ENCODE measurements at regions not wholly inside any gene's neighbourhood (a gene's known extent, or its start where the extent isn't known, plus 50 kb on each side); places are given as distances from the start of the nearest gene placed in this dataset.

DNA sequence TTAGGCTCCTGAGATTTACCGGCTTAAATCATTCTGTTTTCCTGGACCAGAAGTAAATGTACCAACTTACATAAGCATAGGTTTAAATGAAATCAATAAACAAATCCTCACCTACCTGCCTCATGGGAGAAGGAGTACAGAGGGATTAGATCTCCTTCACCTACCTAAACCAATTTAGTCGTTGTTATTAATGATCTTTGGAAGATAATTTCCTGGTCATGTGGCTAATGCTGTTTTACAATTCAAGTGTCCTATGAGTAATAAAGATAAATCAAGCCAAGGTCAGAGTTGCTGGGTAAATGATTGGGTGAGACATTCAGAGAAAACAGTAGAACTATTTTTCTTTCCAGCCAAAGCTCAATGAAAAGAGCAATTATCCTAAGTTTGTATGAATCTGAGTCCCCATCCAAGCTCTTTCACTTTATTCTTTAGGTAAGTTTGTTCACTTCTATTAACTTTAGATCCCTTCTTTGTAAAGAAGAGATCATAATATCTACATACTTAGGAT, 423.0 kb upstream of the FAM241A start:
- no peak for DNase-seq (ENCODE audit: low spot score)
- no peaks in the 10 kb centered on the region for H3K9me3 Mint-ChIP-seq
- H3K27ac Mint-ChIP-seq, result no peak overlapping the region
- intact Hi-C loops (cut with micrococcal nuclease), result no loop called here
- no peaks in the 10 kb centered on the region for H3K4me1 Mint-ChIP-seq (ENCODE audit: low read depth)
- no peaks in the 10 kb centered on the region for H3K27me3 Mint-ChIP-seq (ENCODE audit: low read depth)
- H3K36me3 Mint-ChIP-seq (ENCODE audit: low read depth), result no peaks in the 10 kb centered on the region
- H3K4me3 Mint-ChIP-seq (ENCODE audit: low read depth), result no peak overlapping the region

DNA sequence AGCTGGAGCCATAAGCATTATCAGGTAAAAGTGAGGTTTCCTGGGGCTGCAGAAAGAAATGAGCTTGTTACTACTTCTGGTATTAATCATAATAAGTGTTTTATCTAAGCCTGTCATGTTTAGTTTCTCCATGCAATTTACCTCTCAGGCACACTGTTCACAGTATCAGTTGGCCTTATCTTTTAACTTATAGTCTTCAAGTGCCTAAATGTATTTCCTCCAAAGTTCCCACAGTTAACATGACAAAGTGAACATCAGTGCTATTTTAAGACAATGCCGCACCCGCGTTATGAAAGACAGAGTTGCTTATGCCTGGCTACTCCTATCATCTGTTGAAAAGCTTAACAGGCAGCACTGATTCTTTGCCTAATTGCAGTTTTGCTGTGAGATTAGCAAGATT, 408.7 kb upstream of the FAM241A start:
- no peak overlapping the region for H3K27ac Mint-ChIP-seq
- H3K9me3 Mint-ChIP-seq, result no peaks in the 10 kb centered on the region
- DNase-seq (ENCODE audit: low spot score), result no peak
- no peaks in the 10 kb centered on the region for H3K27me3 Mint-ChIP-seq (ENCODE audit: low read depth)
- no peak overlapping the region for H3K4me3 Mint-ChIP-seq (ENCODE audit: low read depth)
- intact Hi-C loops (cut with micrococcal nuclease), result no loop called here
- no peaks in the 10 kb centered on the region for H3K4me1 Mint-ChIP-seq (ENCODE audit: low read depth)
- no peaks in the 10 kb centered on the region for H3K36me3 Mint-ChIP-seq (ENCODE audit: low read depth)

DNA sequence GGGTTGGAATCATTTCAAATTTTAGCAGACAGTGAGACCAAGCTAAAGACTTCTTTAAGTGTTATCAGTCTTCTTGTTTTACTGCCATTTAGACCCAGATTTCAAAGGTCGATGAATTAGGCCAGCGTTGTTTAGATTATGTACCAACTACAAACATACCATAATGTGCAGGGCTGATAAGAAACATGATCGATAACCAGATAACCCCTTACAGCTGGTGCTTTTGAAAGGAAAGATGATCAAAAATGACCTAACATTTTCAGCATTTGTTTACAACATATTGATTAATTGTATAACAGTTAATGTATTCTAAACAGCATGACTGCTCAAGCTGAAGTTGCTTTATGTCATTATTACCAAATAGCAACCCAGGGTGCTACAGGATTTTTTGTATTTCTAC, 400.4 kb upstream of the FAM241A start:
- no peaks in the 10 kb centered on the region for H3K4me1 Mint-ChIP-seq (ENCODE audit: low read depth)
- no peaks in the 10 kb centered on the region for H3K27me3 Mint-ChIP-seq (ENCODE audit: low read depth)
- H3K36me3 Mint-ChIP-seq (ENCODE audit: low read depth), result no peaks in the 10 kb centered on the region
- H3K4me3 Mint-ChIP-seq (ENCODE audit: low read depth), result no peak overlapping the region
- intact Hi-C loops (cut with micrococcal nuclease), result no loop called here
- no peaks in the 10 kb centered on the region for H3K9me3 Mint-ChIP-seq
- DNase-seq (ENCODE audit: low spot score), result no peak
- H3K27ac Mint-ChIP-seq, result no peak overlapping the region

DNA sequence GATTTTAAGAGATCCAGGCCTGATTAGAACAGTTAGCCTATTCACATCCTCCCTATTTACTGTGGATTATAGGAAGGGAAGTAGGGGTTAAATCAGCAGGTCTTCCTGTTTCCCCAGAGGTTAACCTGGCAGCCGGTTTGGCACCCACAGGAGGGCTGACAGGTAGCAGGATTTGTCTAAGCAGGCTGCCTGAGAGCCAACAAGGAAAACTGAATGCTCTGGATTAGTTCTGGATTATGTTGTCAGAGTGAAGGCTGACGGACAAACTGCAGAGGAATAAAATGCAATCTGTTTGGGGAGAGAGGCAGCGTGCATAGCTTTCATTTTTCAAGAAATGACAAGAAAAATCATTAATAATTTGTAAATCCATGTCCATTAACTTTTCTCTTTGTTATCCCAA, 397.1 kb upstream of the FAM241A start:
- Mint-ChIP-seq H3K9me3 (no peaks in the 10 kb centered on the region), H3K27me3 (ENCODE audit: low read depth) (no peaks in the 10 kb centered on the region), H3K27ac (no peak overlapping the region), H3K4me1 (ENCODE audit: low read depth) (no peaks in the 10 kb centered on the region), H3K36me3 (ENCODE audit: low read depth) (no peaks in the 10 kb centered on the region), H3K4me3 (ENCODE audit: low read depth) (no peak overlapping the region)
- intact Hi-C loops (cut with micrococcal nuclease), result no loop called here
- no peak for DNase-seq (ENCODE audit: low spot score)

DNA sequence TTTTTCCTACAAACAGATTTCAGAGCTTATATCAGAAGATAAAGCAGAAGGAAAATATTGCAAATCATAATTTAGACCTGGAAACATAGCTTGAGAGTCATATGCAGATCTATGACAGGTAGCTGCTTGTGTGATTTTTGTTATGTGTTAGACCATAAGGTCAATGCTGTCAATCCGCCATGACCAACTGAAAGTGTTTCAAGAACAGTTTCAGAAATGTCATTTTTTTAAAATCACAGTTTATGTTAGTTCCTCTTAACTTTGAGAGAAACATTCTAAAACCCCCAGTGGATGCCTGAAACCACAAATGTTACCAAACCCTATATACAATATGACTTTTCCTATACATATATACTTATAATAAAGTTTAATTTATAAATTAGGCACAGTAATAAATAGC, 391.3 kb upstream of the FAM241A start:
- Mint-ChIP-seq H3K27me3 (ENCODE audit: low read depth) (no peaks in the 10 kb centered on the region), H3K4me3 (ENCODE audit: low read depth) (no peak overlapping the region), H3K9me3 (no peaks in the 10 kb centered on the region), H3K27ac (no peak overlapping the region), H3K36me3 (ENCODE audit: low read depth) (no peaks in the 10 kb centered on the region), H3K4me1 (ENCODE audit: low read depth) (no peaks in the 10 kb centered on the region)
- intact Hi-C loops (cut with micrococcal nuclease), result no loop called here
- DNase-seq (ENCODE audit: low spot score), result no peak

DNA sequence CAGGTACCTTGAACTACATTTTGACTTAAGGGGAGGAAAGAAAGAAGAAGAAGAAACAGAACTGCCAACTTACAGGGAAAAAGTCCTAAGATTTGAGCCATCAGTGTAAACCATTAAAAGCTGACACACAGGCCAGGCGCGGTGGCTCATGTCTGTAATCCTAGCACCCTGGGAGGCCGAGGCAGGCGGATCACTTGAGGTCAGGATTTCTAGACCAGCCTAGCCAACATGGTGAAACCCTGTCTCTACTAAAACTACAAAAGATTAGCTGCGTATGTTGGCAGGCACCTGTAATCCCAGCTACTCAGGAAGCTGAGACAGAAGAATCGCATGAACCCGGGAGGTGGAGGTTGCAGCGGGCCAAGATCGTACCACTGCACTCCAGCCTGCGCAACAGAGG, 389.7 kb upstream of the FAM241A start:
- Mint-ChIP-seq H3K27ac (no peak overlapping the region), H3K9me3 (no peaks in the 10 kb centered on the region), H3K36me3 (ENCODE audit: low read depth) (no peaks in the 10 kb centered on the region), H3K4me3 (ENCODE audit: low read depth) (no peak overlapping the region), H3K4me1 (ENCODE audit: low read depth) (no peaks in the 10 kb centered on the region), H3K27me3 (ENCODE audit: low read depth) (no peaks in the 10 kb centered on the region)
- DNase-seq (ENCODE audit: low spot score), result no peak
- intact Hi-C loops (cut with micrococcal nuclease), result no loop called here

DNA sequence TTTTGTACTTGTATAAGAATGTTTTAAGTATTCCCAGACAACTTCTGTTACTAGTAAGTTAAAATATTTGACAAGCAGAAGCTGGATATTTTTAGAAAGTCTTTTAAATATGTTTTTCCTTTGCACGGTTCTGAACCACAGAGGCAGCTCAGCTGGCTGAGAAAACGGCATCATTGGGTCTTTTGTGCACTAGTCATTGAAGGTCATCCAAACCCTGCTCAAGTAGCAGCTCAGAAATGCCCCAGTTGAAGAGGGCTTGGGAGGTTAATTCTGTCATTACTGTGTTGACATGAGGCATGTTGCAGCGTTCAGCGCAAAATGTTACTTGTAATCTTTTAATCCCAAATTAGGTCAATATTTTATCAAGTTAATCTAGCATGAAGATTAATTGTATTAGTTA, 383.7 kb upstream of the FAM241A start:
- Mint-ChIP-seq H3K9me3 (no peaks in the 10 kb centered on the region), H3K36me3 (ENCODE audit: low read depth) (no peaks in the 10 kb centered on the region), H3K27me3 (ENCODE audit: low read depth) (no peaks in the 10 kb centered on the region), H3K27ac (no peak overlapping the region), H3K4me3 (ENCODE audit: low read depth) (no peak overlapping the region), H3K4me1 (ENCODE audit: low read depth) (no peaks in the 10 kb centered on the region)
- DNase-seq (ENCODE audit: low spot score), result no peak
- intact Hi-C loops (cut with micrococcal nuclease), result no loop called here

DNA sequence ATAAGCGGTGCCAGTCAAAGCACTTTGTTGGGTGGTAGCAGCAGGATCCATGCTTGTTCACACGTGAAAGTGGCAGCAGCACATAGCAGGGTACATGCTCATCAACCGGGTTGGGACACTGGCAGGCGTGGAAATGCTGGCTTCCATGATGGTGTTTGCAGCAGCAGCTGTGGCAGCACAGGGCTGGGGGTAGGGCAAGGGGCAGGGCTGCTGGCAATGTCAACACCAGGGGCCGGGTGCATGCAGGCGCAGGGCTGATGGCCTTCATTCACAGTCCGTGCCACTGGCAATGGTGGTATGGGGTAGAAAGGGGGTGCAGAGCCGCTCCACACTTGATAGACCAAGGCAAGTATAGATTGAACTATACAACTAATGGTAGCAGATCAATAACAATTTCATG, 374.7 kb upstream of the FAM241A start:
- DNase-seq (ENCODE audit: low spot score), result no peak
- no peak overlapping the region for H3K27ac Mint-ChIP-seq
- H3K4me1 Mint-ChIP-seq (ENCODE audit: low read depth), result no peaks in the 10 kb centered on the region
- no peaks in the 10 kb centered on the region for H3K27me3 Mint-ChIP-seq (ENCODE audit: low read depth)
- H3K36me3 Mint-ChIP-seq (ENCODE audit: low read depth), result no peaks in the 10 kb centered on the region
- no peaks in the 10 kb centered on the region for H3K9me3 Mint-ChIP-seq
- intact Hi-C loops (cut with micrococcal nuclease), result no loop called here
- no peak overlapping the region for H3K4me3 Mint-ChIP-seq (ENCODE audit: low read depth)

DNA sequence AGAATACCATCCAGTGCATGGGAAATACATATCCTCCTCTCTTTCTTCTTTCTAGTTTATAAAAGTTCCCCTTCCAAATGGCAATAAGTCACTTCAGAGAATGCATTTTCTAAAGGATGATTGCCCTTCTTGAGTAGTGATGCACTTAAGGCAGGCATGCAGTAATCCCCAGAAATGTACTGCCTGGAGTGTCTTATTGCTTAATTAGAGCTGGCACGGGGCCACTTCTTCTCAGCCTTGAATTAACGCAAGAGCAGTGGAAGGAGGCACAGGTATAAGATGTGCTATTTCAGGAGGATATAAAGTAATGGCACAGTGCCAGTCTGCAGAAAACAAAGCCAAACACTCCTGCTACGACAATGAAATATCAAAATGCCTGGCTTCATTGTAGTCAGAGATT, 371.4 kb upstream of the FAM241A start:
- intact Hi-C loops (cut with micrococcal nuclease), result no loop called here
- Mint-ChIP-seq H3K4me1 (ENCODE audit: low read depth) (no peaks in the 10 kb centered on the region), H3K27ac (no peak overlapping the region), H3K27me3 (ENCODE audit: low read depth) (no peaks in the 10 kb centered on the region), H3K4me3 (ENCODE audit: low read depth) (no peak overlapping the region), H3K9me3 (no peaks in the 10 kb centered on the region), H3K36me3 (ENCODE audit: low read depth) (no peaks in the 10 kb centered on the region)
- DNase-seq (ENCODE audit: low spot score), result no peak

DNA sequence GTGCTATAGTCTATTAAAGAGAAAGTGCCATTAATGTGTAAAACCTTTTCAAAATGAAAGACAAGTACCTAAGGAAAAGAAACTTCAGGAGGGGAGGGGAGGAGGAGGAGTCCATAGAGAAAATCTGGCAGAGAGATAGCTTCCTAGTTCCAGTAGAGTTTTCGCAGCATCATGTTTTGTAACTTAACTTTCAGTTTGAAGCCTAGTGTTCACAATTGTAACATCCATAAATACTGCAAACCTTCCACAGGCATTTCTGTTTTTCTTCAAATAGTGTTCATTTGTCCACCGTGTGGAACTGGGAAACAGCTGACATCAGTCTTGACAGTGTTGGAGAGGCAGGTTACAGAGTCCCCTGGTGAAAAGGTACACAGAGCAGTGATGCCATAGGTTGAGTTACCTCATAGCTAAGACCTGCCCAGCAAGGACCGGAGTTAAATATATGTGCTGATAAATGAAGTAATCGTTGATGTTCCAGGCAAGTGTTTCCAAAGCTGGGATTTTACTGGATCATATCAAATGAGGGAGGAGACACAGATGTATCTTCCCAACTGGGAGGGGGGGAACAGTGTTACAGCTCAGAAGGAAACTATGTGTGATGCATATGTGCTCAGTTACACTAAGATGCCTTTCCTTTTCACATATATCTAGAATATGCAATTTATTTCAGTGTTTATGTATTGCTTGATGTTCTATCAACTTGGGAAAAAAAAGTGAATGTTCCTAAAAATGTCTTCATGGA, 369.5 kb upstream of the FAM241A start:
- Mint-ChIP-seq H3K9me3 (no peaks in the 10 kb centered on the region), H3K4me3 (ENCODE audit: low read depth) (no peak overlapping the region), H3K27ac (no peak overlapping the region), H3K36me3 (ENCODE audit: low read depth) (no peaks in the 10 kb centered on the region), H3K4me1 (ENCODE audit: low read depth) (no peaks in the 10 kb centered on the region), H3K27me3 (ENCODE audit: low read depth) (no peaks in the 10 kb centered on the region)
- DNase-seq (ENCODE audit: low spot score), result no peak
- intact Hi-C loops (cut with micrococcal nuclease), result no loop called here

DNA sequence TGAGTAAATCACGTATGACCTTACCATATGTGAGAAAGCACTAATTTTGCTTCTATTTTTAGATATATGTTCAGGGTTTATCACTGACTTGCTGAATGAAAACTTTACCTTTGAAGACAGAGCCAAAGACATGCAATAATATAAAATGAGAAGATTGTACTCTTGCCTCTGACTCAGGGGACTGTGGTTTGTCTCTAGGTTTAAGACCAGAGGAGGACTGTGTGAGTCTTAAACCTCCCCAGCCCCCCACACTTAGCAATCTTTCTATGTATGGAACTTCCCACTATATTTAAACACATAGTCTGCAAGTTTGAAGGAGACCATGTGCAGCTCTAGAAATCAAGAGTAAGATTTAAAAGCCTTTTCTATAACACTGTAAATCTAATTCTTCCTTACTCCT, 368.7 kb upstream of the FAM241A start:
- no peak overlapping the region for H3K27ac Mint-ChIP-seq
- no peaks in the 10 kb centered on the region for H3K27me3 Mint-ChIP-seq (ENCODE audit: low read depth)
- no peaks in the 10 kb centered on the region for H3K36me3 Mint-ChIP-seq (ENCODE audit: low read depth)
- H3K4me1 Mint-ChIP-seq (ENCODE audit: low read depth), result no peaks in the 10 kb centered on the region
- intact Hi-C loops (cut with micrococcal nuclease), result no loop called here
- no peak overlapping the region for H3K4me3 Mint-ChIP-seq (ENCODE audit: low read depth)
- no peak for DNase-seq (ENCODE audit: low spot score)
- no peaks in the 10 kb centered on the region for H3K9me3 Mint-ChIP-seq

DNA sequence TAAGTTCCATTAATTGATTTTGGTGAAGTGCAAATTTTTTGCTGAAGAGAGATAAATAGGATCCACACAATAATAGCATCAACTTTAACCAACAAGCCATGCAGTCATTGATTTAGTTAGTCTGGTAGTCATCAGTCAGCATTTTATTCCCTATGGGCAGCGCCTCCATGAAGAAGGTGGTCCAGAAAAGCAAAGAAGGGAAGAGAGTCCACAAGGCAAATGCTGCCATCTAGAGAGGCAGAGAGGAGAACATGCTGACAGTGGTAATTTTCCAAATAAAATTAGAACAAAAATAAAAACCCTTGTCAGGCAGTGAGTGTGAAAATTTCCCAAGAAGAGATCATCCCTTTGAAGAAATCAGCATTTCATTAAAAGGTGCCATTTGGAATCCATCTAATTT, 366.7 kb upstream of the FAM241A start:
- intact Hi-C loops (cut with micrococcal nuclease), result no loop called here
- no peak overlapping the region for H3K27ac Mint-ChIP-seq

DNA sequence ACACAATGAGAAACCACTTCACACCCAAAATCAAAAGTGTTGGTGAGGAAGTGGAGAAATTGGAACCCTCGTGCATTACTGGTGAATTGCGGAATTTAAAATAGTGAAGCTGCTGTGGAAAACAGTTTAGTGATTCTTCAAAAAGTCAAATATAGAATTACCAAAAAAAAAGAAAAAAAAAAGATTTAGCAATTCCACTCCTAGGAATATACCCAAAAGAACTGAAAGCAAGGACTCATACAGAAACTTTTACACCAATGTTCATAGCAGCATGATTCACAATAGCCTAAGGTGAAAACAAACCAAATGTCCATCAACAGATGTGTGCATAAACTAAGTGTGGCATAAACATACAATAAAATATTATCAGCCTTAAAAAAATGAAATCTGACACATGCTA, 364.3 kb upstream of the FAM241A start:
- Mint-ChIP-seq H3K36me3 (ENCODE audit: low read depth) (no peaks in the 10 kb centered on the region), H3K9me3 (no peaks in the 10 kb centered on the region), H3K4me3 (ENCODE audit: low read depth) (no peak overlapping the region), H3K4me1 (ENCODE audit: low read depth) (no peaks in the 10 kb centered on the region), H3K27me3 (ENCODE audit: low read depth) (no peaks in the 10 kb centered on the region), H3K27ac (no peak overlapping the region)
- no peak for DNase-seq (ENCODE audit: low spot score)
- intact Hi-C loops (cut with micrococcal nuclease), result no loop called here

More for the DNA sequence above, 366.7 kb upstream of the FAM241A start:
- no peaks in the 10 kb centered on the region for H3K4me1 Mint-ChIP-seq (ENCODE audit: low read depth)
- no peak for DNase-seq (ENCODE audit: low spot score)
- no peaks in the 10 kb centered on the region for H3K9me3 Mint-ChIP-seq
- no peak overlapping the region for H3K4me3 Mint-ChIP-seq (ENCODE audit: low read depth)
- no peaks in the 10 kb centered on the region for H3K27me3 Mint-ChIP-seq (ENCODE audit: low read depth)
- H3K36me3 Mint-ChIP-seq (ENCODE audit: low read depth), result no peaks in the 10 kb centered on the region

DNA sequence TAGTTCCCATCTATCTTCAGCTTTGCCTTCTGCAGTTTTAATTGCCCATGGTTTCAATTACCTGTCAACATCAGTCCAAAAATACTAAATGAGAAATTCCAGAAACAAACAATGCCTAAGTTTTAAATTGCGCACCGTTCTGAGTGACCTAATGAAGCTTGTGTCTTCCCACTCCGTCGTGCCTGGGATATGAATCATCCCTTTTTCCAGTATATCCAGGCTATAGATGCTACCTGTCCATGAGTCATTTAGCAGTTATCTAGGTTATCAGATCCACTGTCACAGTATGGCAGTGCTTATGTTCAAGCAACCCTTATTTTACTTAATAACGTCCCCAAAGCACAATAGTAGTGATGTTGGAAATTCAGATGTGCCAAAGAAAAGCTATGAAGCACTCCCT, 363.6 kb upstream of the FAM241A start:
- Mint-ChIP-seq H3K4me1 (ENCODE audit: low read depth) (no peaks in the 10 kb centered on the region), H3K9me3 (no peaks in the 10 kb centered on the region)
- intact Hi-C loops (cut with micrococcal nuclease), result no loop called here

More for the DNA sequence above, 363.6 kb upstream of the FAM241A start:
- no peaks in the 10 kb centered on the region for H3K27me3 Mint-ChIP-seq (ENCODE audit: low read depth)
- no peak overlapping the region for H3K27ac Mint-ChIP-seq
- H3K36me3 Mint-ChIP-seq (ENCODE audit: low read depth), result no peaks in the 10 kb centered on the region
- DNase-seq (ENCODE audit: low spot score), result no peak
- H3K4me3 Mint-ChIP-seq (ENCODE audit: low read depth), result no peak overlapping the region

Measured in activated T-helper 2 cell treated with anti-CD3 and anti-CD28 coated beads, Interferon-gamma antibody, Interleukin-2, Interleukin-4, amounts not matched to agents 10 μg/mL and 5 μg/mL and 100 μg/mL, durations not matched to agents 14 hours and 24 hours and 36 hours (primary cell).